ENCODE measurements at regions not wholly inside any gene's neighbourhood (a gene's known extent, or its start where the extent isn't known, plus 50 kb on each side); places are given as distances from the start of the nearest gene placed in this dataset.

GRCh38 chr9:88816141-88816540 is 175.1 kb upstream of the S1PR3 start:
- Histone ChIP-seq H3K36me3 (no peaks in the 10 kb centered on the region), H3K27ac (no peak overlapping the region), H3K4me3 (no peak overlapping the region), H3K9me3 (no peaks in the 10 kb centered on the region), H3K27me3 (no peaks in the 10 kb centered on the region), H3K4me1 (peaks cover 0 to 33% (median 13%) of the 10 kb centered on the region in 3 donors)
- no peak for ATAC-seq
- WGBS, 2 donors (ENCODE audit: low coverage in 1 of 2) = 88% methylated on average over 7 of the region's 9 CpGs; no CpG with 5 or more reads in 1 of the 2 donors
- no peak for TF ChIP-seq POLR2A (IDR thresholded peaks at IDR 0.05)

- Histone ChIP-seq H3K36me3 (no peaks in the 10 kb centered on the region), H3K4me3 (no peak overlapping the region), H3K4me1 (peaks cover 0 to 33% (median 13%) of the 10 kb centered on the region in 3 donors), H3K27ac (no peak overlapping the region), H3K9me3 (no peaks in the 10 kb centered on the region), H3K27me3 (no peaks in the 10 kb centered on the region)
- WGBS, 2 donors (ENCODE audit: low coverage in 1 of 2) = 100% methylated on average over 2 of the region's 3 CpGs; no CpG with 5 or more reads in 1 of the 2 donors
- TF ChIP-seq, protein P1, sequence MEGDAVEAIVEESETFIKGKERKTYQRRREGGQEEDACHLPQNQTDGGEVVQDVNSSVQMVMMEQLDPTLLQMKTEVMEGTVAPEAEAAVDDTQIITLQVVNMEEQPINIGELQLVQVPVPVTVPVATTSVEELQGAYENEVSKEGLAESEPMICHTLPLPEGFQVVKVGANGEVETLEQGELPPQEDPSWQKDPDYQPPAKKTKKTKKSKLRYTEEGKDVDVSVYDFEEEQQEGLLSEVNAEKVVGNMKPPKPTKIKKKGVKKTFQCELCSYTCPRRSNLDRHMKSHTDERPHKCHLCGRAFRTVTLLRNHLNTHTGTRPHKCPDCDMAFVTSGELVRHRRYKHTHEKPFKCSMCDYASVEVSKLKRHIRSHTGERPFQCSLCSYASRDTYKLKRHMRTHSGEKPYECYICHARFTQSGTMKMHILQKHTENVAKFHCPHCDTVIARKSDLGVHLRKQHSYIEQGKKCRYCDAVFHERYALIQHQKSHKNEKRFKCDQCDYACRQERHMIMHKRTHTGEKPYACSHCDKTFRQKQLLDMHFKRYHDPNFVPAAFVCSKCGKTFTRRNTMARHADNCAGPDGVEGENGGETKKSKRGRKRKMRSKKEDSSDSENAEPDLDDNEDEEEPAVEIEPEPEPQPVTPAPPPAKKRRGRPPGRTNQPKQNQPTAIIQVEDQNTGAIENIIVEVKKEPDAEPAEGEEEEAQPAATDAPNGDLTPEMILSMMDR (IDR thresholded peaks at IDR 0.05) = no peak
- TF ChIP-seq POLR2A (IDR thresholded peaks at IDR 0.05) = no peak
- no peak for TF ChIP-seq EP300 (IDR thresholded peaks at IDR 0.05)
- no peak for TF ChIP-seq POLR2AphosphoS5 (IDR thresholded peaks at IDR 0.05)
- ATAC-seq = no peak
Measured at GRCh38 chr9:88816591-88816990, 174.7 kb upstream of the S1PR3 start.

DNA sequence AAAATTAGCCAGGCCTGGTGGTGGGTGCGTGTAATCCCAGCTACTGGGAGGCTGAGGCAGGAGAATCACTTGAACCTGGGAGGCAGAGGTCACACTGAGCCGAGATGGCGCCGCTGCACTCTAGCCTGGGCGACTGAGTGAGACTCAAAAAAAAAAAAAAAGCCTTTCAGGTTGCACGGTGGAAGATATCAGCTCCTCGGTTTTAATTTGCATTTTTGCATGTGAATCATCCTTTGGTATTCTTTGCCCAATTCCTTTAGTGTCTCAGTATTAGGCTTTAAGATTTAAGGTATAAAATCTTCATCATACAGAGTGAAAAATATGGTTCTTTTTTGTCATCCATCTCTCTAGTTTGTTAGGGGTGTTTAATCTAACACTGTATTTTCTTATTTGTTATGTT is 173.6 kb upstream of the S1PR3 start:
- Histone ChIP-seq H3K27ac (no peak overlapping the region), H3K27me3 (no peaks in the 10 kb centered on the region), H3K36me3 (no peaks in the 10 kb centered on the region), H3K4me3 (no peak overlapping the region), H3K9me3 (no peaks in the 10 kb centered on the region), H3K4me1 (peaks cover 0 to 32% (median 13%) of the 10 kb centered on the region in 3 donors)
- no peak for ATAC-seq
- WGBS, 2 donors (ENCODE audit: low coverage in 1 of 2) = 76 to 86% methylated on average over 7 of the region's 7 CpGs
- TF ChIP-seq POLR2AphosphoS5 (IDR thresholded peaks at IDR 0.05) (no peak), POLR2A (IDR thresholded peaks at IDR 0.05) (no peak), EP300 (IDR thresholded peaks at IDR 0.05) (no peak)
- TF ChIP-seq, protein P1 (IDR thresholded peaks at IDR 0.05) = no peak

DNA sequence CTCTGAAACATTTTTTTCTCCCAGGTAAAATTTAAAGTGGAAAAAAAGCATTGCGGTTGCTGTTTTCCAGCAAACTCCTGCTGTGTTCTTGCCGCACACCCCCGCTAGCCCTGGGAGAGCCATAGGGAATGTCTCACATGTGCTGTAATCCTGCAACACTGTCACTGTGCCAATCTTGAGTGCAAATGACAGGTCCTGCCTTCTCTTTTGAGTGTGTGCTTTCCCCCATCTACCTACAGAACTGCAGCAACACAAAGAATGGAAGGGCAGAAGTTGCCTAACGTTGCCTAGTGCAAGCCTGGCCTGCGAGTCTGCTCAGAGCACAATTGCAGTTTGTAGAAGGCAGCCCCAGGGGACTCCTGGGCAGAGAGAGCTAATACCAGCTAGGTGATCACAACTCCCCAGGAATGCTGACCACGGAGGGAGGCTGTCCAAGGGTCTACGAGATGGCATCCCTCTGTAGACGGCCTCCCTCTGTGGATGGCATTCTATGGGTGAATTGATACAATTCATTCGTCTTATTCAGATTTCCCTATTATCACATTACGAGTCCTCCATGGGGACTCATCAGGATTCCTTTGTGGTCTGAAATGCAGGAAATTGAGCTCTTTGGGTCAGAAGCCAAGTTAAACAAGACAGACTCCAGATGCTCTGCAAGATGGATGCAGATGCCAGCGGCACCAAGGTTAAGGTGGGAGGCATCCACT is 172.6 kb upstream of the S1PR3 start:
- WGBS, 2 donors (ENCODE audit: low coverage in 1 of 2) = 71 to 91% methylated on average over 5 to 6 of the region's 11 CpGs
- Histone ChIP-seq H3K4me1 (peaks cover 0 to 22% (median 13%) of the 10 kb centered on the region in 3 donors), H3K27me3 (no peaks in the 10 kb centered on the region), H3K27ac (no peak overlapping the region), H3K4me3 (no peak overlapping the region), H3K36me3 (no peaks in the 10 kb centered on the region), H3K9me3 (no peaks in the 10 kb centered on the region)
- TF ChIP-seq, protein P1 (IDR thresholded peaks at IDR 0.05) = no peak
- TF ChIP-seq POLR2AphosphoS5 (IDR thresholded peaks at IDR 0.05) (no peak), EP300 (IDR thresholded peaks at IDR 0.05) (no peak), POLR2A (IDR thresholded peaks at IDR 0.05) (no peak)
- ATAC-seq = no peak

DNA sequence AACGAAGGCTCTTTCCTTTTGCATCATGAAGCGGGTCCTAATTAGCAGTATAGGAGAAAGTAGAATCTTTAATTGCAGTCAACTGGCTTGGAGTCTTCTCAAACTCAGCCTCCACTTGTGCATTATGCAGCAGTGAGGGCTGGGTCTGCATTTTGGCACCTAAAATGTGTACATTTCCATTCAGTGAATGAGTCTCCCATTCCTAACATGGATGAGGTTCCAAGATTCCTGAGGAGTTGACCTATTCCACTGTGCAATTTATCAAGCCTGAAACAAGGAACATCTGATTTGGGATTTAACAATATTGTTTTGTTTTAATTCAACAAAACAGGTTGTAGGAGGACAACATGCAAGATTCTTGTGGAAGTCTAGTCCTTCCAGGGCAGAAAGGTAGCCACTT is 171.8 kb upstream of the S1PR3 start:
- Histone ChIP-seq H3K27me3 (no peaks in the 10 kb centered on the region), H3K4me1 (peaks cover 0 to 14% (median 8%) of the 10 kb centered on the region in 3 donors), H3K27ac (no peak overlapping the region), H3K36me3 (no peaks in the 10 kb centered on the region), H3K9me3 (no peaks in the 10 kb centered on the region), H3K4me3 (no peak overlapping the region)
- WGBS, 2 donors (ENCODE audit: low coverage in 1 of 2) = 100% methylated on average over 2 of the region's 2 CpGs
- TF ChIP-seq POLR2AphosphoS5 (IDR thresholded peaks at IDR 0.05) (no peak), POLR2A (IDR thresholded peaks at IDR 0.05) (no peak), EP300 (IDR thresholded peaks at IDR 0.05) (no peak)
- TF ChIP-seq, protein P1 (IDR thresholded peaks at IDR 0.05) = no peak
- ATAC-seq = no peak

Data from gastroesophageal sphincter (tissue), 4 donors.